HG03354 (cell line): ENCODE measurements at regions not wholly inside any gene's neighbourhood (a gene's known extent, or its start where the extent isn't known, plus 50 kb on each side); places are given as distances from the start of the nearest gene placed in this dataset.

Source experiments
- ATAC-seq: cut with Tn5 transposase; IDR thresholded peaks from one replicate; pipeline ENCODE4 v1.9.1; 2021; ENCODE audit warnings: mild to moderate bottlenecking; ENCODE audit not compliant: unreplicated experiment, poor library complexity, severe bottlenecking

- no peak for ATAC-seq
Observed at GRCh38 chr1:239269706-239270105, 116.7 kb upstream of the CHRM3 start.

GRCh38 chr1:239268941-239269340, 117.4 kb upstream of the CHRM3 start:
- no peak for ATAC-seq

GRCh38 chr1:239268007-239268406, 118.4 kb upstream of the CHRM3 start:
- ATAC-seq, result no peak

- no peak for ATAC-seq
Observed at GRCh38 chr1:239263801-239264200, 122.6 kb upstream of the CHRM3 start.

- no peak for ATAC-seq
Observed at GRCh38 chr1:239262538-239262937, 123.8 kb upstream of the CHRM3 start.

GRCh38 chr1:239261521-239261920, 124.8 kb upstream of the CHRM3 start:
- ATAC-seq, result no peak

GRCh38 chr1:239260842-239261241, 125.5 kb upstream of the CHRM3 start:
- no peak for ATAC-seq

- ATAC-seq, result no peak
Observed at GRCh38 chr1:239255628-239256160, 130.7 kb upstream of the CHRM3 start.

- ATAC-seq, result no peak
Observed at GRCh38 chr1:239254999-239255398, 131.4 kb upstream of the CHRM3 start.

GRCh38 chr1:239253032-239253431, 133.3 kb upstream of the CHRM3 start:
- ATAC-seq, result no peak

GRCh38 chr1:239250353-239251035, 135.9 kb upstream of the CHRM3 start:
- ATAC-seq, result no peak

GRCh38 chr1:239247285-239247684, 139.1 kb upstream of the CHRM3 start:
- ATAC-seq, result no peak

GRCh38 chr1:239244084-239244483, 142.3 kb upstream of the CHRM3 start:
- no peak for ATAC-seq

- ATAC-seq, result no peak
Observed at GRCh38 chr1:239243006-239243405, 143.4 kb upstream of the CHRM3 start.

- ATAC-seq, result no peak
Observed at GRCh38 chr1:239242404-239242803, 144.0 kb upstream of the CHRM3 start.

- ATAC-seq, result no peak
Observed at GRCh38 chr1:239240736-239241135, 145.6 kb upstream of the CHRM3 start.

- ATAC-seq, result no peak
Observed at GRCh38 chr1:239239529-239239928, 146.8 kb upstream of the CHRM3 start.

GRCh38 chr1:239237912-239238311, 148.5 kb upstream of the CHRM3 start:
- ATAC-seq, result no peak

GRCh38 chr1:239233626-239234025, 152.7 kb upstream of the CHRM3 start:
- ATAC-seq, result no peak

- ATAC-seq, result no peak
Observed at GRCh38 chr1:239232921-239233320, 153.4 kb upstream of the CHRM3 start.

- no peak for ATAC-seq
Observed at GRCh38 chr1:239228451-239228850, 157.9 kb upstream of the CHRM3 start.

- no peak for ATAC-seq
Observed at GRCh38 chr1:239225396-239225795, 161.0 kb upstream of the CHRM3 start.
